IMR-90 (cell line): ENCODE measurements at regions not wholly inside any gene's neighbourhood (a gene's known extent, or its start where the extent isn't known, plus 50 kb on each side); places are given as distances from the start of the nearest gene placed in this dataset.

Source experiments
- BHLHE40 ChIP-seq: fragments of 150-350 bp; IDR thresholded peaks from 2 replicates; pipeline ENCODE4 v1.6.1; 2016; ENCODE audit warnings: mild to moderate bottlenecking, low read depth, low read length
- MAFK ChIP-seq: IDR thresholded peaks from 2 replicates; pipeline ENCODE4 v1.6.1; 2012; ENCODE audit warnings: low read depth, low read length, improper control_type of control experiment
- RAD21 ChIP-seq: IDR thresholded peaks from 2 replicates; pipeline ENCODE4 v1.6.1; 2012; ENCODE audit warnings: low read length, improper control_type of control experiment
- RFX5 ChIP-seq: IDR thresholded peaks from 2 replicates; pipeline ENCODE4 v1.8.0; 2012; ENCODE audit warnings: low read depth, mild to moderate bottlenecking, low read length, moderate library complexity
- SMC3 ChIP-seq: fragments of 150-350 bp; IDR thresholded peaks from 2 replicates; pipeline ENCODE4 v1.6.1; 2016; ENCODE audit warnings: low read depth, mild to moderate bottlenecking, antibody characterized with exemption, low read length, moderate library complexity
- TF ChIP-seq, protein P1 (sequence below): conservative IDR thresholded peaks from 2 replicates; pipeline ENCODE4 v1.5.1; 2012; ENCODE audit warnings: mild to moderate bottlenecking, low read depth, low read length, improper control_type of control experiment
- TF ChIP-seq, protein P2 (sequence below): fragments of 150-350 bp; IDR thresholded peaks from 2 replicates; pipeline ENCODE4 v1.6.1; 2017; ENCODE audit warnings: mild to moderate bottlenecking, antibody characterized with exemption, low read length, low read depth

GRCh38 chr2:221347471-221347870, 224.6 kb downstream of the EPHA4 start:
- TF ChIP-seq, protein P1, sequence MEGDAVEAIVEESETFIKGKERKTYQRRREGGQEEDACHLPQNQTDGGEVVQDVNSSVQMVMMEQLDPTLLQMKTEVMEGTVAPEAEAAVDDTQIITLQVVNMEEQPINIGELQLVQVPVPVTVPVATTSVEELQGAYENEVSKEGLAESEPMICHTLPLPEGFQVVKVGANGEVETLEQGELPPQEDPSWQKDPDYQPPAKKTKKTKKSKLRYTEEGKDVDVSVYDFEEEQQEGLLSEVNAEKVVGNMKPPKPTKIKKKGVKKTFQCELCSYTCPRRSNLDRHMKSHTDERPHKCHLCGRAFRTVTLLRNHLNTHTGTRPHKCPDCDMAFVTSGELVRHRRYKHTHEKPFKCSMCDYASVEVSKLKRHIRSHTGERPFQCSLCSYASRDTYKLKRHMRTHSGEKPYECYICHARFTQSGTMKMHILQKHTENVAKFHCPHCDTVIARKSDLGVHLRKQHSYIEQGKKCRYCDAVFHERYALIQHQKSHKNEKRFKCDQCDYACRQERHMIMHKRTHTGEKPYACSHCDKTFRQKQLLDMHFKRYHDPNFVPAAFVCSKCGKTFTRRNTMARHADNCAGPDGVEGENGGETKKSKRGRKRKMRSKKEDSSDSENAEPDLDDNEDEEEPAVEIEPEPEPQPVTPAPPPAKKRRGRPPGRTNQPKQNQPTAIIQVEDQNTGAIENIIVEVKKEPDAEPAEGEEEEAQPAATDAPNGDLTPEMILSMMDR, result no peak
- TF ChIP-seq RFX5, result no peak
- TF ChIP-seq, protein P2, sequence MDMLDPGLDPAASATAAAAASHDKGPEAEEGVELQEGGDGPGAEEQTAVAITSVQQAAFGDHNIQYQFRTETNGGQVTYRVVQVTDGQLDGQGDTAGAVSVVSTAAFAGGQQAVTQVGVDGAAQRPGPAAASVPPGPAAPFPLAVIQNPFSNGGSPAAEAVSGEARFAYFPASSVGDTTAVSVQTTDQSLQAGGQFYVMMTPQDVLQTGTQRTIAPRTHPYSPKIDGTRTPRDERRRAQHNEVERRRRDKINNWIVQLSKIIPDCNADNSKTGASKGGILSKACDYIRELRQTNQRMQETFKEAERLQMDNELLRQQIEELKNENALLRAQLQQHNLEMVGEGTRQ, result no peak
- TF ChIP-seq SMC3, result no peak
- TF ChIP-seq MAFK, result no peak
- TF ChIP-seq BHLHE40, result no peak
- TF ChIP-seq RAD21, result no peak
